Pons (tissue), 1 donor: ENCODE measurements at regions not wholly inside any gene's neighbourhood (a gene's known extent, or its start where the extent isn't known, plus 50 kb on each side); places are given as distances from the start of the nearest gene placed in this dataset.

ENCODE experiments used
- DNase-seq: peaks from one replicate; pipeline ENCODE4 v3.0.0-alpha.2; 2016; ENCODE audit warnings: low spot score

DNA sequence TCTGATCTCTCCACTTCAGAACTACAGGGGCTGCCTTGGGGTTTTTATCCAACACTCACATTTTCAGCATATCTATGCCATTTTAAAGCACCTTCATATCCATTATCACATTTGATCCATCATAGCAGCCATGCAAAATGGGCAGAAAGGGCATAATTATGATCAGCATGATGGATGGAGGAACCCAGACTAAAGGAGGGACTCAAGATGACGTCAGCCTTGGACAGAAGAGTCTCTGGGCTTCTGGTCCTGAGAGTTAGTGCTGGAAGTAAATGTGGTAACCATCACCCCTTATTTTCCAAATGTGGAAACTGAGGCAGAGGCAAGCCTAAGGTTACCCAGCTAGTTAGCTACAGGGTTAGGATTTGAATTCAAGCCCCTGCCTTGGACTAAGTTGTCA lies 273.1 kb downstream of the DRD1 start:
- no peak for DNase-seq

- no peak for DNase-seq
Measured at GRCh38 chr5:175168882-175169507, 275.0 kb downstream of the DRD1 start.

DNA sequence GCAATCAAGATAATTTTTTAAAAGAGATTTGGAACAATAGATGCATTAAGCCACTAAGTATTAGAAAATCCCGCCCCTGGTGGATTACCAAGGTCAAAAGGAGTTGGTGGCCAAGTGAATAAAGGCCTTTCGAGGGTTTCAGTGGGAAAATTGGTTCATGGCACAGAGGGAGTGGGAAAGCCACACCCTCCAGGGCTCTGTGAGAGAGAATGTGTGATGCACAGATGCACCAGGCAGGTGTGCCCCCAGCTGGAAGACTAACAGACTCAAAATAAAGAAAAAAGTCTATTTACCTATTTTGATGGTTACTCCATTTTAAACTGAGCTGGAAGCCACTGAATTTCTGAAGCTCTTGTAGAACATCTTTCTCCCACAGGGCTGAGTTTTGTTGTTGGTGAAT lies 278.0 kb downstream of the DRD1 start:
- DNase-seq, result no peak

DNA sequence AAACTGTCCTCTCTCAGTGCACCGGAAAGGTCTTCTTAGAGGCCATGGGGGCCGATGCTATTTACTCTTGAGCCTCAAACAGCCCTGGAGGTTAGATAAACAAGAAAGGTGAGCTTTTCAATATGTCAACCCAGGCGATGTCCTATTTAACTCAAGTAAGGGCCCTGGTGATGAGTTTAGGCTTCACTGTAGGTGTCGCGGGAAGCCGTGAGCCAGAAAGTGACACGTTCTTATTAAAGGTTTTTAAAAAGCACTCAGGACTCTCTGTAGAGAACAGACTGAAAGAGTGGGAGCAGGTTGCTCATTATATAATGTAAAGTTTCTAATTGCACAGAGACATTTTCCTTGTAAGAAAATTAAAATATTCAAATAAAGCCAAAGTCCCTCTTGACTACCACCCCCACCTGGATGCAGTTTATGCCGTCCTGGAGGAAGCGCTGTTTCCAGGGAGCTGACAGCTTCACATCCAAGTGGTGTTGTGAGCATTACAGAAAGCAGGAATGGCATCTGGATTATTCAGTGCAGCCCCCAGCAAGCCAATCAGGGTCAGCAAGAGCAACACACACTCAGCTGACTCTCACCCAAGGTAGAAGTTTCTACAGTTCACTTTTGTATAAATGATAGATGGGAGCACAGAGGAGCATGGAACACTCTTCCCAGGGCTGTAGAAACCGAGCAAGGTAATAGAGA lies 280.3 kb downstream of the DRD1 start:
- no peak for DNase-seq

- no peak for DNase-seq
Measured at GRCh38 chr5:175162036-175162435, 281.9 kb downstream of the DRD1 start.

GRCh38 chr5:175159956-175160355 lies 284.0 kb downstream of the DRD1 start:
- no peak for DNase-seq

- no peak for DNase-seq
Measured at GRCh38 chr5:175148636-175149172, 295.3 kb downstream of the DRD1 start.

DNA sequence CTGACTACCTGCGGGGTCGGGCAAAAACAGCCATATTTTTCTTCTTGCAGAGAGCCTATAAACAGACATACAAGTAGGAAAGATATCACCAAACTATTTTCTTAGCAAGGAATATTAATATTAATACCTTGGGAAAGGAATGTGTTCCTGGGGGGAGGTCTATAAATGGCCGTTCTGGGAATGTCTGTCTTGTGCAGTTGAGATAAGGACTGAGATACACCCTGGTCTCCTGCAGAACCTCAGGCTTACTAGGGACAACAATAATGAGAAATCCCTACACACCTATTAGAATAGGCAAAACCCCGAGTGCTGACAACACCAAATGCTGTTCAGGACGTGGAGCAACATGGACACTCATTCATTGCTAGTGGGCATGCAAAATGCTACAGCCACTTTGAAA lies 297.2 kb downstream of the DRD1 start:
- DNase-seq, result no peak

DNA sequence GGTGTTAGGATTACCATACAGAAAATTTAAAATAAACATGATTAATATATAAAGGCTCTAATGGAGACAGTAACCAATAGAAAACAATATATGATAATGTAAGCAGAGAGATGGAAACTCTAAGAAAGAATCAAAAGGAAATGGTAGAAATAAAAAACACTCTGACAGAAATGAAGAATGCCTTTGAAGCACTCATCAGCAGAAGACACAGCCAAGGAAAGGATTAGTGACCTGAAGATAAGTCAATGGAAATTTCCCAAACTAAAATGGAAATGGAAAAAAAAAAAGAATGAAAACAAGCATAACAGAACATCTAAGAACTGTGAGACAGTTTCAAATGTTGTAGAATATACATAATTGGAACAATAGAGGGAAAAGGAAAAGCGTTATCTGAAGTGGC lies 302.6 kb downstream of the DRD1 start:
- no peak for DNase-seq

DNA sequence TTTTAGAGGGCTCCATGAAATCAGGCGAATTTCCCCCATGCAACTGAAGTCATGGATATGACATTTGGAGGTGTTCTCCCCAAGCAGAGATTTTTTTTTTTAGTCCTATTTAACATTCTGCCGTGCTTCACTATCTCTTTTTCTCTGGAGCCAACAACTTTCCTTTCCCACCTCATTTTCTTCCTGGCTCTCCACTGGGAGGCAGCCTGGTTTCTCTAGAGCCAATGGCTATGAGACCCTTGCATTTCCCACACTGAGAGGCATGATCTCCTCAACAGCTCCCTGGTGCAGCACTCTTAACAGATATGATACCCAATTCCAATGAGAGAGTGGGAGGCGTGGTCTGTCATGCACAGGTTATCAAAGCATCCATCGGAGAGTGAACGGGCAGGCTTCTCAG lies 310.8 kb downstream of the DRD1 start:
- DNase-seq, result no peak

DNA sequence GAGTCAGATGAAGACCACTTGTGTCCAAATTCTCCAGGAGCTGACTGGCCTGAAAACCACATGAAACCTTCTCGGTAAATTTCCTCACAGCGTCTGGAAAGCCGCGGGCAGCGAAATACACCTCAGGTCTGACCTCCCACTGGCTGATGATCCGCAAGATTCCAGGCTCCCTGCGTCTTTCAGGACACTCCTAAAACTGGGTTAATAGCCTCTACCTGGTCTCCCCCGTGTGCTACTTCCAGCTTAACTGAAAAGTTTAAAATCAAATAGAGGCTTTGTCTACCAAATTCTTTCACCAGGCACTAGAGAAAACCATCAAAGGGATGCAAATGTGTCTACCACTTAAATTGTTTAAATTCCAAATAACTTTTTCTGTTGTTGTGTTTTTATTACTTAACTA lies 312.6 kb downstream of the DRD1 start:
- no peak for DNase-seq

DNA sequence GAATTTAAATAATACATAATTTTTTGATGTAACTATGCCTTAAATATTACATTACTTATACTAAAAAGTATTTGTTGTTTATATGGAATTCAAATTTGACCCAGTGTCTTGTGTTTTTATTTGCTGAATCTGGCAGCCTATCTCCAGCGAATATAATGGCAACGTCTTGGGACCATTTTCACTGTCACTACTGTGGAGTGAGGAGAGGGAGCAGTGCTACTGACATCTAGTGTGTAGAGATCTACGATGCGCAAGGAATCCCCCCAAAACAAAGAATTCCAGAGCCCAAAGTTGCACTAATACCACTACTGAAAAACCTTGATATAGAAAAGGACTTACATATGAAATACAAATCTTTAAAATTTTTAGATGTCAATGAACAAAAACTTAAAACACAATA lies 314.4 kb downstream of the DRD1 start:
- no peak for DNase-seq

DNA sequence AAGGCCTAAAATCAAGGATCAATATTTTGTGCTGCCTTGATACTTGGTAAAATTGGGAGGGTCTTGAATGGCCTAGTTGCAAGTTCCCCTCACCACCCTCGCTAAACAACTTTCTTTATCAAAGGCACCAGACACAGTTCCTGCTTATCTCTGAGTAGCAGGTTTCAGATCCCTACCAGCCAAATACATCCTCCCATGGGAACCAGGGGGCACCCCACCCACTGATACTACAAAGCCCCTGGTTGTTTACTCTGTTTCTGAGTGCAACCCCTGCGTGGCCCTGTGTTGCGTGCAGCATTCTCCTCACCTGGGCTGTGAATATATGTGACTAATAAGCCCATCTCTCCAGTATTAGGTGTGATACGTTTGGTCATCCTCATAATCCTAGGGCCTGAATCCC lies 314.9 kb downstream of the DRD1 start:
- DNase-seq, result no peak

DNA sequence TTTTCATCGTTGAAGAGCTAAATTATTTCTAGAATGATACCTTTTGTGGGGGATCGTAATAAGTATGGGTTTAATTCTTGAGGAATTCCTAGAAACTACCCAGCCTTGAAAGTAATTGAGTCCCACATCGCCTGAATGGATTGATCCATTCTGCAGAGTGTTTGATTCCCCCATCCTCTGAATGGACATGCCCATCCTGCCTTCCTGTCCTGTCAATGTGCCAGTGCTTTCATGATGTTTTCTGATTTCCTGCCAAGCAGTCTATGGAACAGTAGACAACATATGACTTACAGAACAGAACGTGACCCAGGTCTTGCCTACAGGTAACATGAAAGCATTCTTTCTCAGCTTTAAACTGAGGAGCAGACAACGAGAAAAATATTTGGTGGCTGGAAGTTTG lies 319.2 kb downstream of the DRD1 start:
- no peak for DNase-seq

DNA sequence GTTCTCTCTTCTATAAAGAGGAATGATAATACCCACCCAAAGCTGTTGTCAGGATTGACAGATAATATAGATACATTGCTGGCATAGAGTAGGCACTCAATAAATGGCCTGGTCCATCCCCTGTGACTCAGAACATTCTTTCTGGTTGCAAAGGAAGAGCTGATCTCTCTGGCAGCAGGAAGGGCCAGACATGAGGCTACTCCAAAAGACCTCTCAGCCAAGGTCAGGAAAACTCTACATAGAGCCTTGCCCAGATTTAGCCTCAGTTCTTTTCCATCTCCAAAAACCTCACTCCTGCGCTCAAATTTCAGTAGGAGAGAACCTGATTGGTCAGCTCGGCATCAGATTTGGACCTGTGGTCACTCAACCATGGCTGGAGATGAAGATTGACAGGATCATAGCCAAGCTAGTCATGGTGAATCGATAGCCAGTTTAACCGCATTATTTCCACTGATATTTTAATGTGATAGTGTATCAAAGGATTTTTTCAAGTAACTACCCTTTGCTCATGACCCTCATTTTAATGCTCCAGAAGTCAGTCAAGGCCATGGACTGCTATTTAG lies 319.6 kb downstream of the DRD1 start:
- DNase-seq, result no peak

DNA sequence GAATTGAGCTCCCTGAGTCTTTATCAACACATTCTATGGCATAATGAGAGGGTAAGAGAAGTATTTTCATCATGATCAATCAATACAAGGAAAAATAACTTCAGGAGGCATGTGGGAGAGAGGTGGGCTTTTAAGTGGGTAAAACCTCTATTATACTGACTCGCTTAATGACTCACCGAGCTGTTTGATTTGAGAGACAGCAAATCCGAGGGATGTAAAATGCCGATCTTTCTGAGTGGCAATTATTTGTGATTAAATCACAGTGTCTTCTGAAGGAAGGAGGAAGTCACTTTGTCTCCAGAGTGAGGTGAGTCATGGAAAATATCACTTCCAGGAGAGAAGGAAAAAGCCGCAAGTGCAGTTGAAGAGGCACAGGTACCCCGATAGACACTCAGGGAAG lies 320.4 kb downstream of the DRD1 start:
- no peak for DNase-seq

GRCh38 chr5:175121457-175121856 lies 322.5 kb downstream of the DRD1 start:
- no peak for DNase-seq

DNA sequence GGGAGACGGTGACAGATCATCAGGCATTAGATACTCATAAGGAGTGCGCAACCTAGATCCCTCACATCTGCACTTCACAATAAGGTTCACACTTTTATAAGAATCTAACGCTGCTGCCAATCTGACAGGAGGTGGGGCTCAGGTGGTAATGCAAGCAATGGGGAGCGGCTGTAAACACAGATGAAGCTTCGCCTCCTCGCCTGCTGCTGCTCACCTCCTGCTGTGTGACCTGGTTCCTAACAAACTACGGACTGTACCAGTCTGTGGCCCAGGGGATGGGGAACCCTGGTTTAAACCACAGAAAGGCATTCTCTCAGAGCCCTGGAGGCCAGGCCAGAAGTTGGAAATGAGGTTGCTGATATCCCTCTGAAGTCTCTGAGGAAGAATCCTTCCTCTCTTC lies 323.6 kb downstream of the DRD1 start:
- DNase-seq, result no peak

DNA sequence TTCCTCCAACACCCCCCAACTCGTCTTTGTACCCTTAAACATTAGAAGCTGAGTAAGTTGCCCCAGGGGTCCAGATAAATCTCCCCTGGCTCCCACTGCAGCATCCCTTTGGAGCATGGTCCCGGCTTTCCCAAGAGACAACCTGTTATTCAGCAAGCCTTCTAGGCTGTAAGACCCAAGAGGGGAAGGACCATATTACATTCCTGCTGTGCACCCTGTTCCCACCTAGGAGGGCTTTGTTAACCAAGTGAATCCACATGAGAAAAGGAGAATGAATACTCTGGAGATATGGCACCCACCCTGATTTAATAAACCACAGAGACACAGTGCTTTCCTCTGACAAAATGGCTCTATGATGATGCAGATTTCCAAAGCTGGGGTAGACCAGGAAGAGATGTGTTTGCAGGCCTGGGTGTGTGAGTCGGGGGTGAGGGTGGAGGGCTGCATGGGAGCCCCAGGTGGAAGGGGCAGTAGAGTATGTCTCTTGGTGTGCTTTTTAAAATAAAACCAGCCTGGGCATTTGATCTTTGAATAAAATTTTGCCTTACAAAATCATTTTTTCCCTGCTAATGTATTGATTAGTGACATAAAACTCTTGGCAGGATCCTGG lies 325.2 kb downstream of the DRD1 start:
- DNase-seq, result no peak

DNA sequence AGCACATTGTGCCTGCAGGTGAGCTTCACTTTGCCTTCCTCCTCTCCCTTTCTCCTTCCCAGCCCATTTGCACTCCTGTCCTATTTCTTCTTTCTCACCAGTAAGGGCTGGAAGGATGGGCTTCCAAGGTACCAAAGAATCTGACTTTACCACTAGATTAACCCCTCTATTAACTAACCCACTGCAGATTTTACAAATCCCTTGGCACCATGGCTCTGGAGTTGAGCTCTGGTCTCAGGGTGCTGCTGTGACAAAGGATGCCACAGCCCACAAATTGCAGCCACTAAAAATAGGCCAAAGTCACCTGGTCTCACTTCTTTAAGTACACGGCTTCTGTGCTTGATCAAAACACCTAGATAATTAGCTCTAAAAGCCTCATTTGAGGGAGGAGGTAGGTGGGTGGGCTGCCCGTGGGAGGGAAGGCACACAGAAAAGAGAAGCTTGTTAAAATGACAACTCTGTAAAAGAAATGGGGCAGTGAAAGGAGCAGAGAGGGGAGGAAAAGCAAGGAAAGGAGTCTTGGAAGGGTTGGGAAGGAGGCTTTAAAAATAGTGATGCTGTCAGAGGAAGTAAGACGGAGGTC lies 327.4 kb downstream of the DRD1 start:
- DNase-seq, result no peak

DNA sequence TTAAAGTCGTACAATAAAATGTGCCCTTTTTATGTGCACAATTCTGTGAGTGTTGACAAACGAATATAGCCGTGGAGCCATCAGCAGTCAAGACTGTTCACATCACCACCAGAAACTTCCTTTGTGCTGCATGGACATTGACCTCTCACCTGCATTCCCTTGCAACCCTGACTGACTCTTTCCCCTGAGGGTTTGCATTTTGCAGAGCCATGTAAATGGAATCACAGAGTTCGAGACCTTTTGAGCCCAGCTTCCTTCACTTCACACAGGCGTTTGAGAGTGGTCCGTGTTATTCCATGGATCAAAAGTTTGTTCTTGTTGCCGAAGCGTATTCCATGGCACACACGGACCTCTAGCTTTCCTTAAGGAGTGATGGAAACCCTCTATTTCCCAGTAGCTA lies 328.2 kb downstream of the DRD1 start:
- no peak for DNase-seq

DNA sequence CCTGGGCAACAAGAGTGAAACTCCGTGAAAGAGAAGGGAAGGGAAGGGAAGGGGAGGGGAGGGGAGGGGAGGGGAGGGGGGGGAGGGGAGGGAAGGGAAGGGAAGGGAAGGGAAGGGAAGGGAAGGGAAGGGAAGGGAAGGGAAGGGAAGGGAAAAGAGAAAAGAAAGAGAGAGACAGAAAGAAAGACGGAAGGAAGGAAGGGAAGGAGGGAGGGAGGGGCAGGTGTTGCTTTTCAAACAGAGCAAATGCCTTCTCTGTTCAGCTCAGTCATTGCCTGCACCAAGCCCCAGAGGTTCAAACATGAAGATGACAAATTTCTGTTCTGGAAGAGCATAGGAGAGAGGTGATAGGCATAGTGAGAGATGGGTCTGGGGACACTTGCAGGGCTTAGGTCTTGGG lies 330.0 kb downstream of the DRD1 start:
- DNase-seq, result no peak
